Gastroesophageal sphincter (tissue), 4 donors: ENCODE measurements at regions not wholly inside any gene's neighbourhood (a gene's known extent, or its start where the extent isn't known, plus 50 kb on each side); places are given as distances from the start of the nearest gene placed in this dataset.

Experiments
- ATAC-seq: fragments of 150-250 bp; one replicate; pipeline ENCODE4 v1.9.1; 2016; ENCODE audit warnings: mild to moderate bottlenecking, moderate library complexity
- H3K27ac ChIP-seq, 4 donors: fragments of 200-600 bp; sonication (generic) in 3 of 4; 1 replicate in 3 of 4; 2 replicates in 1 of 4; pipeline ENCODE4 v1.5.1; 2016 to 2019
- H3K27me3 ChIP-seq: fragments of 200-600 bp; sonication (generic); one replicate; pipeline ENCODE4 v1.5.1; 2019
- H3K36me3 ChIP-seq, 2 donors: fragments of 200-600 bp; sonication (generic); one replicate each; pipeline ENCODE4 v1.5.1; 2019; ENCODE audit warnings: control low read depth in 1 of 2
- H3K4me1 ChIP-seq, 3 donors: fragments of 200-600 bp; sonication (generic); 1 replicate in 2 of 3; 2 replicates in 1 of 3; pipeline ENCODE4 v1.5.1; 2016 to 2019; ENCODE audit warnings: control low read depth in 2 of 3
- H3K4me3 ChIP-seq, 2 donors: fragments of 200-600 bp; sonication (generic); one replicate each; pipeline ENCODE4 v1.5.1; 2019; ENCODE audit warnings: mild to moderate bottlenecking in 1 of 2, moderate library complexity in 1 of 2
- H3K9me3 ChIP-seq, 3 donors: fragments of 200-600 bp; sonication (generic); one replicate each; pipeline ENCODE4 v1.5.1; 2017 to 2019; ENCODE audit warnings: control low read depth in 2 of 3
- EP300 ChIP-seq: sonication (generic); formaldehyde crosslinking; IDR thresholded peaks from one replicate; pipeline ENCODE4 v1.6.1; 2017; ENCODE audit warnings: antibody characterized with exemption, mild to moderate bottlenecking
- POLR2A ChIP-seq, 2 donors: fragments of 450-650 bp; IDR thresholded peaks; one replicate each; pipeline ENCODE4 v1.6.1; 2017; ENCODE audit warnings: antibody characterized with exemption in 2 of 2, mild to moderate bottlenecking in 2 of 2, moderate library complexity in 1 of 2
- POLR2AphosphoS5 ChIP-seq: sonication (generic); formaldehyde crosslinking; IDR thresholded peaks from one replicate; pipeline ENCODE4 v1.6.1; 2017; ENCODE audit warnings: antibody characterized with exemption
- WGBS, 2 donors: methylation state at CpG; one replicate each; pipeline ENCODE4 v1.1.5; 2018; ENCODE audit warnings: low coverage in 1 of 2; 5-methylcytosine and 5-hydroxymethylcytosine counted together
- TF ChIP-seq, protein P1 (sequence below), 4 experiments: fragments of 200-600 bp in 2 of 4; fragments of 450-650 bp in 2 of 4; sonication (generic) in 1 of 4; IDR thresholded peaks; one replicate each; pipeline ENCODE4 v1.5.1; 2017 to 2019; ENCODE audit warnings: antibody characterized with exemption in 4 of 4, mild to moderate bottlenecking in 2 of 4, moderate library complexity in 2 of 4

DNA sequence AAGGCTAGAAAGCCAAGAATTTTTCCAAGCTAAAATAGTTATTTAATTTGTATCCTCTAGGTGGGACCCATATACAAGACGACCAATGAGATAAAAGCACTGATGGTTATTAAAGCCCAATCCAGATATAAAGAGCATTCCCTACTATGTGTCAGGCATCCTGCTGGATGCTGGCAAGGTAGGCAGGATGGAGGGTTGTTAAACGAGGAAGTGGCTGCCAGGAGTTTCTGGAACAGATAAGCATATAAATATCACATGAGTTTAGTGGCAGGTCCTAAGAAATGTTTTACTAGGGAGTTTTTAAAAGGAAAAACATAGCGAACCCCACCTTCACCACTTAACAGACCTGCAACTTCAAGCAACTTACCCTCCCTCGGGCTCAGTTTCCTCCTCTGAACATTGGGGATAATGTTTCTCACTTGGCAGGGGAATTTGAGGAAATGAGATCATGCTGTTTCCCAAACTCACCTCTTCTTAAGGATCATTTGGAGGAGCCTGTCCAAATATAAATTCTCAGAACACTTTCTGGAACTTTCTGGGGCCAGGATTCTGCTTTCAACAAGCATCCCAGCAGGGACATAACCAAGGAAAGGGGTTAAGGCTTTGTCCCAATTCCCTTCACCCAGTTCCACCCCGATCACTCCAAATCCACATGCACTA lies 94.3 kb upstream of the LDB2 start:
- Histone ChIP-seq H3K27ac (no peak overlapping the region), H3K4me1 (no peaks in the 10 kb centered on the region), H3K27me3 (no peaks in the 10 kb centered on the region), H3K36me3 (no peaks in the 10 kb centered on the region), H3K4me3 (no peak overlapping the region), H3K9me3 (no peaks in the 10 kb centered on the region)
- TF ChIP-seq POLR2AphosphoS5: no peak
- no peak for TF ChIP-seq POLR2A (IDR thresholded peaks at IDR 0.05)
- no peak for TF ChIP-seq EP300
- TF ChIP-seq, protein P1, sequence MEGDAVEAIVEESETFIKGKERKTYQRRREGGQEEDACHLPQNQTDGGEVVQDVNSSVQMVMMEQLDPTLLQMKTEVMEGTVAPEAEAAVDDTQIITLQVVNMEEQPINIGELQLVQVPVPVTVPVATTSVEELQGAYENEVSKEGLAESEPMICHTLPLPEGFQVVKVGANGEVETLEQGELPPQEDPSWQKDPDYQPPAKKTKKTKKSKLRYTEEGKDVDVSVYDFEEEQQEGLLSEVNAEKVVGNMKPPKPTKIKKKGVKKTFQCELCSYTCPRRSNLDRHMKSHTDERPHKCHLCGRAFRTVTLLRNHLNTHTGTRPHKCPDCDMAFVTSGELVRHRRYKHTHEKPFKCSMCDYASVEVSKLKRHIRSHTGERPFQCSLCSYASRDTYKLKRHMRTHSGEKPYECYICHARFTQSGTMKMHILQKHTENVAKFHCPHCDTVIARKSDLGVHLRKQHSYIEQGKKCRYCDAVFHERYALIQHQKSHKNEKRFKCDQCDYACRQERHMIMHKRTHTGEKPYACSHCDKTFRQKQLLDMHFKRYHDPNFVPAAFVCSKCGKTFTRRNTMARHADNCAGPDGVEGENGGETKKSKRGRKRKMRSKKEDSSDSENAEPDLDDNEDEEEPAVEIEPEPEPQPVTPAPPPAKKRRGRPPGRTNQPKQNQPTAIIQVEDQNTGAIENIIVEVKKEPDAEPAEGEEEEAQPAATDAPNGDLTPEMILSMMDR (IDR thresholded peaks at IDR 0.05): no peak
- 50 to 69% methylated on average over 5 of the region's 5 CpGs for whole genome bisulfite sequencing, 2 donors
- ATAC-seq: no peak

DNA sequence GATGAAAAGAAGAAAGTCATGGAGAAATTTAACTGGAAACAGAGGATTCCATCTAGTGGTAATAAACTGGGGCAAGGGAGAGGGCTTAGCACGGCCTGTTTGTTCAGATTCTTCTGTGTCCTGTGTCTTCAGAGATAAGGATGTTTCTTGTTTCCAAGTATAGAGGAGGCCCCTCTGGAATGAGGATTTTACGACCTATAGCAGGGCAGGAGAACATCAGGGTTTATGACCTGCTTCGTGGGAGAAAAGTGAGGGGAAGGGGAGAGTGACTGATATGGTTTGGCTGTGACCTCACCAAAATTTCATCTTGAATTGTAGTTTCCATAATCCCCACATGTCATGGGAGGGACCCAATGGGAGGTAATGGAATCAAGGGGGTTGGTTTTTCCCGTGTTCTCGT lies 93.0 kb upstream of the LDB2 start:
- WGBS, 2 donors: 85 to 90% methylated on average over 3 of the region's 5 CpGs
- no peak overlapping the region for H3K27ac ChIP-seq
- H3K36me3 ChIP-seq: no peaks in the 10 kb centered on the region
- no peaks in the 10 kb centered on the region for H3K9me3 ChIP-seq
- no peaks in the 10 kb centered on the region for H3K27me3 ChIP-seq
- ATAC-seq: no peak
- no peak overlapping the region for H3K4me3 ChIP-seq
- H3K4me1 ChIP-seq: no peaks in the 10 kb centered on the region
- TF ChIP-seq POLR2A (IDR thresholded peaks at IDR 0.05) (no peak), EP300 (no peak), POLR2AphosphoS5 (no peak)
- TF ChIP-seq, protein P1 (IDR thresholded peaks at IDR 0.05): no peak

DNA sequence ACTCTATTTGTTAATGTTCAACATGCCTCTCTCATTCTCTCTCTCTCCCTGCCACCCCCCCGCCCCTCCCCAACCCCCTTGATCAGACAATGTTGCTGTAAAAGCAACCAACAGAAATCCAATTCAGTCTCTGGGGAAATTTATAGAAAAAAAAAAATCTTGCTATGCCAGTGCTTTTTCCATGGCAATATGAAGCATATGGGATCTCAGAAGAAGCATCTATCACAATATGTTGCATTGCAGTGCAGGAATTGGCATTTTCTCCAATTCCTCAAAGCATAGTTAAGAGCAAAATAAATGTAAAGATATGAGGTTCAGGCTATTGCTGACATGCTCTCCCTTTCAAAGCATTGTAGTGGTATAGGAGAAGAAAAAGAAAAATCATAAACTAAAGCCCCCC lies 90.9 kb upstream of the LDB2 start:
- TF ChIP-seq POLR2AphosphoS5 (no peak), EP300 (no peak), POLR2A (IDR thresholded peaks at IDR 0.05) (no peak)
- TF ChIP-seq, protein P1 (IDR thresholded peaks at IDR 0.05): no peak
- no peaks in the 10 kb centered on the region for H3K36me3 ChIP-seq
- no peak overlapping the region for H3K4me3 ChIP-seq
- no peak overlapping the region for H3K27ac ChIP-seq
- H3K27me3 ChIP-seq: no peaks in the 10 kb centered on the region
- no peaks in the 10 kb centered on the region for H3K4me1 ChIP-seq
- ATAC-seq: no peak
- no CpG with 5 or more reads among the region's 1 CpG for WGBS, 2 donors
- no peaks in the 10 kb centered on the region for H3K9me3 ChIP-seq

DNA sequence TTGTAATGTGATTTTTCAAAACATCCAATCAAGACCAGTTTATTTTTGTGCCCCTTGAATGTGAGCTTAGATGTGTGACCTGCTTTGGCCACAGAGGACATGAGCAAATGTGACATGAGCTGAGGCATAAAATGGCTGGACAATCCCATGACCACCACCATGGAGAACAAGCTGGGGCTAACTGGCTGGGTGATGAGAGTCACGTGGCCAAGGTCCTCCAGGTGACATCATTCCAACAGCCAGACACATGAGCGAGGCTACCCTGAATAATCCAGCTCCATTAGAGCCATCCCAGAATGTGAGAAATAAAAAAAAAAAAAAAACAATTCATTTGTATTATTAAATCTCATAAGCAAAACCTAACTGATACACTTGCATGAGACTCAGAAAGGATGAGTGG lies 90.4 kb upstream of the LDB2 start:
- H3K27me3 ChIP-seq: no peaks in the 10 kb centered on the region
- H3K4me1 ChIP-seq: no peaks in the 10 kb centered on the region
- TF ChIP-seq, protein P1 (IDR thresholded peaks at IDR 0.05): no peak
- TF ChIP-seq POLR2AphosphoS5: no peak
- TF ChIP-seq EP300: no peak
- no peak for TF ChIP-seq POLR2A (IDR thresholded peaks at IDR 0.05)
- H3K9me3 ChIP-seq: no peaks in the 10 kb centered on the region
- no peaks in the 10 kb centered on the region for H3K36me3 ChIP-seq
- ATAC-seq: no peak
- no peak overlapping the region for H3K4me3 ChIP-seq
- WGBS, 2 donors: 100% methylated on average over 2 of the region's 2 CpGs; no CpG with 5 or more reads in 1 of the 2 donors
- no peak overlapping the region for H3K27ac ChIP-seq

DNA sequence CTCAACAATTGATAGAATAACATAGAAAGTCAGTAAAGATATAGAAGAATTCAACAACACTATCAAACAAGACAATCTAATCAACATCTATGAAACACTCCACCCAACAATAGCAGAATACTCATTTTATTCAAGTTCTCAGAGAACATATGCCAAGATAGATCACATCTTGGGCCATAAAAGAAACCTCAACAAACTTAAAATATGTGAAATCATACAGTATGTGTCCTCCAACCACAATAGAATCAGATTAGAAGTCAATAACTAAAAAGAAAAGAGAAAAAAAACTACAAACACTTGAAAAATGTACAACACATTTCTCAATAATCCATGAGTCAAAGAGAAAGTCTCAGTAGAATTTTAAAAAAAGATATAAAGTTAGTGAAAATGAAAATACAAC lies 78.6 kb upstream of the LDB2 start:
- ATAC-seq: no peak
- H3K27me3 ChIP-seq: no peaks in the 10 kb centered on the region

More for the DNA sequence above, 78.6 kb upstream of the LDB2 start:
- Histone ChIP-seq H3K4me3 (no peak overlapping the region), H3K36me3 (no peaks in the 10 kb centered on the region), H3K9me3 (no peaks in the 10 kb centered on the region), H3K4me1 (no peaks in the 10 kb centered on the region), H3K27ac (no peak overlapping the region)
- no peak for TF ChIP-seq POLR2A (IDR thresholded peaks at IDR 0.05)
- no peak for TF ChIP-seq EP300
- TF ChIP-seq, protein P1 (IDR thresholded peaks at IDR 0.05): no peak
- no peak for TF ChIP-seq POLR2AphosphoS5
